ENCODE measurements at regions not wholly inside any gene's neighbourhood (a gene's known extent, or its start where the extent isn't known, plus 50 kb on each side); places are given as distances from the start of the nearest gene placed in this dataset.

DNA sequence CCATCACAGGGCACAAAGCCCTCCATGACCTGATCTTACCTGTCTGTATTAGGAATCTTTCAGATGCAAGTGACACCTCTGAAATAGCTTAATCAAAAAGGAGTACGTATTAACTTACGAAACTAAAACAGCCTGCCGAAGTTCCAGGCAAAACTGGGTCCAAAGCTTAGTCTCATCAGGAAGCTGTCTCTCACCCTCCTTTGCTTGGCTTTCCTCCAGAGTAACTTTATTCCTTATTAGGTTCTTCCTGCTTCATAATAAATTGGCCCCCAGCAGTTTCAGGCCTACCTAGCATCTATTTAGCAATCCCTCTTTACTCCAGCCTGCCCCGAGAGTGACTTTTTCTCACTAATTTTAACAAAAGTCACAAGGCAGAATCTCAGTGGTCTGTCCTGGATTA is 58.4 kb upstream of the STK32A start:
- H3K27me3 ChIP-seq (ENCODE audit: control insufficient read depth, insufficient read depth, low read length, poor library complexity, severe bottlenecking), result no peaks in the 10 kb centered on the region
- H3K4me3 ChIP-seq (ENCODE audit: insufficient read depth, low read depth, low read length), result no peak overlapping the region
- H3K9me3 ChIP-seq (ENCODE audit: control insufficient read depth, low read length), result no peaks in the 10 kb centered on the region
- no peaks in the 10 kb centered on the region for H3K36me3 ChIP-seq (ENCODE audit: control insufficient read depth, insufficient read depth, low read length)
- no peaks in the 10 kb centered on the region for H3K4me1 ChIP-seq (ENCODE audit: control insufficient read depth, insufficient read depth, low read length)
- WGBS, 2 experiments, result 96 to 97% methylated on average over 4 of the region's 4 CpGs
- H3K27ac ChIP-seq (ENCODE audit: insufficient read depth, low read depth, low read length, poor library complexity, severe bottlenecking), result no peak overlapping the region

DNA sequence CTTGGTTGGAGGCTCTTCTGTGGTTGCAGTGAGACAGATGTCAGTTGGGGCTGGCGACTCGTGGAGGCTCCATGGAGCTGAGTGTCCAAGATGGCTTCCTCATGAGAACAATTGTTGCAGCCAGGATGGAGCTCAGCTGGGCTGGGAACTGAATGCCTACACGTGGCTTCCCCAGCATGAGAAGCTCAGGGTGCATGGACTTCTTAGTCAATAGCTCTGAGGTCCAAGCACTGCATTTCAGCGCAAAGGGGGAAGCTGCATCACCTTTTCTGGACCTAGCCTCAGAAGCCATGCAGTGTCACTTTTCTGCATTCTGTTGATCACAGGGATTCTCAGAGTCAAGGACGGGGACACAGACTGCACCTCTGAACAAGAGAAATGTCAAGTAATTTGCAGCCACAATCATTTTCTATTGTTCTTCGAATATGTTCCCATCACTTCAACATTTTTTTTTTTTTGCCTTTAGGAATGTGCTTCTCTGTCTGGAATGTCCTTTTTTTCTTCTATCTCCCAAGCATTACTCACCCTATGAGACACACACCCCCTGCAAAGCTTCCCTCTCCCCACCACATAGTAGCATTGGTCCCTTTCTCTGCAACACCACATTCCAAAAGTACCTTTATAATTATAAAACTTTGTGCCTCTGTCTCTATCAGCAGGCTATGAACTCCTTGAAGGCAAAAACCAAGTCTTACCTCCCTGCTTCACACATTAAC is 57.5 kb upstream of the STK32A start:
- Histone ChIP-seq H3K27me3 (ENCODE audit: control insufficient read depth, insufficient read depth, low read length, poor library complexity, severe bottlenecking) (no peaks in the 10 kb centered on the region), H3K9me3 (ENCODE audit: control insufficient read depth, low read length) (no peaks in the 10 kb centered on the region), H3K4me1 (ENCODE audit: control insufficient read depth, insufficient read depth, low read length) (no peaks in the 10 kb centered on the region), H3K4me3 (ENCODE audit: insufficient read depth, low read depth, low read length) (no peak overlapping the region), H3K27ac (ENCODE audit: insufficient read depth, low read depth, low read length, poor library complexity, severe bottlenecking) (no peak overlapping the region), H3K36me3 (ENCODE audit: control insufficient read depth, insufficient read depth, low read length) (no peaks in the 10 kb centered on the region)
- WGBS, 2 experiments, result 89 to 90% methylated on average over 6 of the region's 6 CpGs

DNA sequence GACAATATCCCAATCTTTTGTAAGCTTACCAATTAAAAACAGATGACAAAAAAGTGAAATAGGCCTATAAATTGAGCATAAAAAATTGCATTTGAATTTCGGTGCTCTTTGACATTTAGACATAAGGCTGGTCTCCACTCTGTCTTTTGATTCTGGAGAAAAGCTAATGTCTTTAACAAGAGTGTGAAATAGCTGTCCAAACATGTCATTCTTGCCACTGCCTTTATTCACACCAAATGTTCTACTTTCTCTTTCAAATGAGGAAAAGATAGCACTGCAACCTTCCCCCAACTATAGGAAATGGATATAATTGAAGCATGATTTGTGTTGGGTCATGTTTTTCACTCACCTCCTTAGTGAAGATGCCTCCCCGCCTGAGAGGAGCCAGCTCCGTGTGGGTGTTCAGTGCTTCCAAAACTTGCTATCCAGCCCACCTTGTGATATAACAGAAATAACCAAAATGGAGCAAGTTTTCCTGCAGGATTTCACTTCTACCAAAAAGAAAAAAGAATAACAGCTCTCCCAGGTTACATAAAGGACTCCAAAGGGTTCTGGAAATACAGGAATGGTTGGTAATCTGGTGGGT is 55.2 kb upstream of the STK32A start:
- H3K36me3 ChIP-seq (ENCODE audit: control insufficient read depth, insufficient read depth, low read length), result no peaks in the 10 kb centered on the region
- no peaks in the 10 kb centered on the region for H3K27me3 ChIP-seq (ENCODE audit: control insufficient read depth, insufficient read depth, low read length, poor library complexity, severe bottlenecking)
- no peaks in the 10 kb centered on the region for H3K4me1 ChIP-seq (ENCODE audit: control insufficient read depth, insufficient read depth, low read length)
- no peak overlapping the region for H3K4me3 ChIP-seq (ENCODE audit: insufficient read depth, low read depth, low read length)
- H3K27ac ChIP-seq (ENCODE audit: insufficient read depth, low read depth, low read length, poor library complexity, severe bottlenecking), result no peak overlapping the region
- 82 to 83% methylated on average over 3 of the region's 3 CpGs for WGBS, 2 experiments
- no peaks in the 10 kb centered on the region for H3K9me3 ChIP-seq (ENCODE audit: control insufficient read depth, low read length)

DNA sequence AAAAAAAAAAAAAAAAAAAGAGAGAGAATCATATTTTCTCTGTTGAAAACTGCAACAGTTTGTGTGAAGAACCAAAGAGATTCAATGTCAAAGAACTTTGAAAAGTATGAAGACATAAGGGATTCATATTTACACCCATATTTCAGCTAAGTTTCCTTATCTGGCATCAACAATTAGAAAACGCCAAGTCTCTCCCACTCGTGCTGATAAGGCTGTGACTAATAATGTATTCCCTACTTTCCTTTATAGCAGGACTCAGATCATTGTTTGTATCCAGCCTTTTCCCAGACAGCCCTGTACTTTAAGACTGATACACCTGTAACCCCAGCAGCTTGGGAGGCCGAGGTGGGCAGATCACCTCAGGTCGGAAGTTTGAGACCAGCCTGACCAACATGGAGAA is 54.1 kb upstream of the STK32A start:
- H3K36me3 ChIP-seq (ENCODE audit: control insufficient read depth, insufficient read depth, low read length), result no peaks in the 10 kb centered on the region
- no peaks in the 10 kb centered on the region for H3K9me3 ChIP-seq (ENCODE audit: control insufficient read depth, low read length)
- 91 to 94% methylated on average over 4 of the region's 4 CpGs for WGBS, 2 experiments
- H3K4me3 ChIP-seq (ENCODE audit: insufficient read depth, low read depth, low read length), result no peak overlapping the region
- H3K4me1 ChIP-seq (ENCODE audit: control insufficient read depth, insufficient read depth, low read length), result no peaks in the 10 kb centered on the region
- H3K27ac ChIP-seq (ENCODE audit: insufficient read depth, low read depth, low read length, poor library complexity, severe bottlenecking), result no peak overlapping the region
- no peaks in the 10 kb centered on the region for H3K27me3 ChIP-seq (ENCODE audit: control insufficient read depth, insufficient read depth, low read length, poor library complexity, severe bottlenecking)

Data from ectodermal cell (in vitro differentiated cells).